Glutamatergic neuron (in vitro differentiated cells): ENCODE measurements at regions not wholly inside any gene's neighbourhood (a gene's known extent, or its start where the extent isn't known, plus 50 kb on each side); places are given as distances from the start of the nearest gene placed in this dataset.

Experiments used
- DNase-seq: peaks from one replicate; pipeline ENCODE4 v3.0.0; 2022
- H3K27ac Mint-ChIP-seq: one replicate; pipeline ENCODE4 v1.8.0; 2020; ENCODE audit warnings: mild to moderate bottlenecking, mixed read lengths, inconsistent platforms; ENCODE audit not compliant: unreplicated experiment
- H3K27me3 Mint-ChIP-seq: one replicate; pipeline ENCODE4 v1.8.0; 2020; ENCODE audit warnings: mild to moderate bottlenecking, moderate library complexity, mixed read lengths, inconsistent platforms; ENCODE audit not compliant: unreplicated experiment
- H3K36me3 Mint-ChIP-seq: one replicate; pipeline ENCODE4 v1.8.0; 2020; ENCODE audit warnings: mild to moderate bottlenecking, mixed read lengths, inconsistent platforms; ENCODE audit not compliant: unreplicated experiment
- H3K4me1 Mint-ChIP-seq: one replicate; pipeline ENCODE4 v1.8.0; 2020; ENCODE audit warnings: mild to moderate bottlenecking, low read depth, mixed read lengths, inconsistent platforms; ENCODE audit not compliant: unreplicated experiment
- H3K4me3 Mint-ChIP-seq: one replicate; pipeline ENCODE4 v1.8.0; 2020; ENCODE audit warnings: mild to moderate bottlenecking, mixed read lengths, inconsistent platforms; ENCODE audit not compliant: unreplicated experiment
- H3K9me3 Mint-ChIP-seq: one replicate; pipeline ENCODE4 v1.8.0; 2020; ENCODE audit warnings: mild to moderate bottlenecking, moderate library complexity, mixed read lengths, inconsistent platforms; ENCODE audit not compliant: unreplicated experiment
- CTCF ChIP-seq: fragments of 200-600 bp; sonication (generic); IDR thresholded peaks from one replicate; pipeline ENCODE4 v1.5.0; 2021; ENCODE audit not compliant: partially characterized antibody, unreplicated experiment

DNA sequence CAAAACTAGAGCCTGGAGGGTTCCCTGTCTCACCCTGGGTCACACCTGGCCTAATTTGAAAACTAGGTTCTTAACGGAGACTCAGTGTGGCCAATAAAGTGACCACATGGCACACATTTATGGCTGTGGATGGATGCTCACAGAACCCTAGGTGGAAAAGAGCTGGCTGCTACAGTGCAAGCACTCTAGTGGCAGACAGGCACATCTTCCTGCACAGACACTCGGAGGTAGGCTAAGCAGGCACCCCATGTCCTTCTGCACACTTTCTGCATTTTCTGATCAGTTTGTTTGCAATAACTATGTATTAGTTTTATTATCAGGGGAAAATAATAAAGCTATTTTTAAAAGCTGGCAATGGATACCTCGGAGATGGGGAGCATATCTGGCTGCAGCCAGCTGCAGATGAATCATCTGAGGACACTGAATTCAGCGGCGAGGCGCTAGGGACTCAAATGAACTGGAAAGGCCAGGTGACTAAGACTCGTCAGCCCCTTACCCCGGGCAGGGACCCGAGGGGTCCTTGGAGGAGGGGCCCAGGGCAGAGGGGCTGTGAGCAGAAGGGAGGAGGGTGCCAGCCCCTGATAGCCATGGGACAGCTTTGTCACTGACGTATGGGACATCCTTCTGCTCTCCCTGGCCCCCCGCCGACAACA lies 96.2 kb downstream of the OLFM1 start:
- H3K36me3 Mint-ChIP-seq: no peaks in the 10 kb centered on the region
- no peak overlapping the region for H3K4me3 Mint-ChIP-seq
- DNase-seq: no peak
- H3K27ac Mint-ChIP-seq: no peak overlapping the region
- peaks cover 4% of the 10 kb centered on the region for H3K9me3 Mint-ChIP-seq
- H3K27me3 Mint-ChIP-seq: peaks cover 1% of the 10 kb centered on the region
- H3K4me1 Mint-ChIP-seq: peaks cover 7% of the 10 kb centered on the region
- TF ChIP-seq CTCF: no peak

DNA sequence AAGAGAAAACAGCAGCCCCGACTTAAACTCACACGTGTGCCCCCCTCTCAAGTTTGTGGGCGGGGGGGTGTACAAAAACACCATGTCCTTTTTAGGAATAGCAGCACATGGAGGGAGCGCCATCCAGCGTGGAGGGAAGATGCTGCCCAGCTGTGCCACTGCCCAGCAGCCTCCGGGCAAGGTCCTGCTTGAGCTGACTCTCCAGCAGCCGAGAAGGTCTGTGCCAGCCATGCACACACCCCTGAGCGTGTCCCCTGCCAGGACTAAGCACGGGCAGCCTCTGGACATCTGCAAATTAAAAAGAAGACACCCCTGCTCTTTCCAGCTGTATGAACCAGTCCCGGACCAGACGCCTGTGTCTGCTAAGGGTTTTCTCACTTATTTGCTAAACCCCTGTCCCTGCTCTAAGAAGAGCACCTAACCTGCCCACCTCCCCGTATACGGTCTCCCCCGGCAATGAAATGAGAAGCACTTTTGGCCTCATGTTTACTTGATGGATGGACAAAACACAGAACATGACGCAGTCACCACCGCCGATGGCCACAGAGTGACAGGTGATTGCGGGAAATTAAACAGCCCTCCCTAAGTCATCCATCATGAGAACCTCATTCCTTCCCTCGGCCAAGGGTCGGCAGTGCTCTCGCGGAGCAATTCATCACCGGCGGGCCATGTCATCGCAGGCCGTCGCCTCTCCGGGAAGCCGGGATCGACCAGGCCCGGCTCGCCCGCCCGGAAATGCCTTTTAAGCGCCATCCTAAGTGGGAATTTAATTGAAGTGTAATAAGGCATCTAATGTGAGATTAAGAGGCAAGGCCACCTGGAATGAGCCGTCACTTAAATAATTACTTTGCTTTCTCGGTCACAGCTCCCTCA lies 96.9 kb downstream of the OLFM1 start:
- H3K4me3 Mint-ChIP-seq: no peak overlapping the region
- H3K4me1 Mint-ChIP-seq: peaks cover 3% of the 10 kb centered on the region
- H3K27me3 Mint-ChIP-seq: peaks cover 1% of the 10 kb centered on the region
- no peak overlapping the region for H3K27ac Mint-ChIP-seq
- no peak for TF ChIP-seq CTCF
- H3K36me3 Mint-ChIP-seq: no peaks in the 10 kb centered on the region
- DNase-seq: no peak
- H3K9me3 Mint-ChIP-seq: peaks cover 4% of the 10 kb centered on the region

GRCh38 chr9:135185060-135185459 lies 97.6 kb downstream of the OLFM1 start:
- H3K36me3 Mint-ChIP-seq: no peaks in the 10 kb centered on the region
- H3K27ac Mint-ChIP-seq: no peak overlapping the region
- H3K4me3 Mint-ChIP-seq: no peak overlapping the region
- TF ChIP-seq CTCF: no peak
- peaks cover 1% of the 10 kb centered on the region for H3K27me3 Mint-ChIP-seq
- peaks cover 2% of the 10 kb centered on the region for H3K4me1 Mint-ChIP-seq
- DNase-seq: no peak
- peaks cover 6% of the 10 kb centered on the region for H3K9me3 Mint-ChIP-seq

DNA sequence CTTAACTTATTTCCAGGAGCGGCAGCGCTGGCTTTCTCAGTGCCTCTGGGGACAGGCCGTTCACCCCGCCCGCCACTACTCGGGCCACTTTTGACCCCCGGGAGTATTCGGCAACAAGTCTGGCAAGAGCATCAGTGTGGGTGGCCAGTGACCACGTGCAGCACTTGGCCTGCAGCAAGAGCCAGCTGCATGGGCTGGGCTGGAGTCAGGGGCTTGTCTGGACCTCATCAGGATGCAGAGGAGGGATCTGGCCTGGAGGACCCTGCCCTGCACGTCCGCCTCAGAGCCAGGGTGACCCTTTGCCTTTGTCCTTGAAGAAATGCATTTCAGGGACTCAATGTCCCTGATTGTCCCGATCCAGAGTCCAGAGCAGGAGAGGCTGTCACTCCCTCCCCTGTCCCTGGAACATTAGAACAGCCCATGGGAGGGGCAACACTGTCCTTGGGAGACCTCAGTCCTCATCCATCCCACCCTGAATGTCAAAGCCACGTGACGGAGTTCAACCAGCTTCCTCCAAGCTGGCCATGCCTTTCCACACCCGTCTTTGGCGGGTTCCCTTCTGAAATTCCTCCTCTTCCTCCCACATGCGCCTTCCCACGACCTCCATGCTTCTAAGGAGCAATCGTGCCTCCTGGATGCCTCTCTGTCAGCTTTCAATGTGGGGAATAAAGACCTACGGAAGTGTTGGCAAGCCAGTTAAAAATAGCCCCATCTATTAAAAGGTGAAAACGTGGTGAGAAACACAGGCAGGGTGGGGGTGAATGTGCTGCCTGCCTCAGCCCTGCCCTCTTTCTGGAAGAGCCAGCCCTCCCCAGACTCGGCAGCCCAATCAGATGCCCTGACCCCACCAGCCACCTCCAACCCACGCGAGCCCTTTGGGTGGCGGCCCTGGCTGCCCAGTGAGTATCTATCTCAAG lies 99.0 kb downstream of the OLFM1 start:
- no peak for TF ChIP-seq CTCF
- H3K4me1 Mint-ChIP-seq: peaks cover 3% of the 10 kb centered on the region
- H3K27me3 Mint-ChIP-seq: peaks cover 4% of the 10 kb centered on the region
- no peaks in the 10 kb centered on the region for H3K36me3 Mint-ChIP-seq
- H3K9me3 Mint-ChIP-seq: peaks cover 6% of the 10 kb centered on the region
- no peak overlapping the region for H3K27ac Mint-ChIP-seq
- DNase-seq: no peak
- no peak overlapping the region for H3K4me3 Mint-ChIP-seq
